Neutrophil (primary cell): ENCODE measurements at regions not wholly inside any gene's neighbourhood (a gene's known extent, or its start where the extent isn't known, plus 50 kb on each side); places are given as distances from the start of the nearest gene placed in this dataset.

Source experiments
- H3K27ac ChIP-seq: fragments of 200-600 bp; sonication (generic); 2 replicates; pipeline ENCODE4 v1.5.1; 2016; ENCODE audit warnings: mild to moderate bottlenecking, moderate library complexity
- H3K27me3 ChIP-seq: fragments of 200-600 bp; sonication (generic); 2 replicates; pipeline ENCODE4 v1.6.0; 2016; ENCODE audit warnings: mild to moderate bottlenecking
- H3K36me3 ChIP-seq: fragments of 200-600 bp; sonication (generic); 2 replicates; pipeline ENCODE4 v1.5.1; 2017
- H3K4me1 ChIP-seq, 2 experiments: fragments of 200-600 bp in 1 of 2; sonication (generic) in 1 of 2; 1 replicate in 1 of 2; 2 replicates in 1 of 2; pipeline versions ENCODE4 v1.5.1 to v1.6.1; 2013 to 2016; ENCODE audit warnings: low read depth in 1 of 2, low read length in 1 of 2, mild to moderate bottlenecking in 1 of 2, moderate library complexity in 1 of 2; ENCODE audit not compliant: control insufficient read depth in 1 of 2, insufficient read depth in 1 of 2
- H3K4me3 ChIP-seq, 2 experiments: fragments of 200-600 bp in 1 of 2; sonication (generic) in 1 of 2; 1 replicate in 1 of 2; 2 replicates in 1 of 2; pipeline ENCODE4 v1.5.1; 2013 to 2016; ENCODE audit warnings: low read depth in 1 of 2, low read length in 1 of 2, mild to moderate bottlenecking in 1 of 2, moderate library complexity in 1 of 2
- H3K9me3 ChIP-seq: fragments of 200-600 bp; sonication (generic); 2 replicates; pipeline ENCODE4 v1.5.1; 2016
- TF ChIP-seq, protein P1 (sequence below): fragments of 200-600 bp; sonication (generic); IDR thresholded peaks from 2 replicates; pipeline ENCODE4 v1.5.1; 2016; ENCODE audit warnings: antibody characterized with exemption

DNA sequence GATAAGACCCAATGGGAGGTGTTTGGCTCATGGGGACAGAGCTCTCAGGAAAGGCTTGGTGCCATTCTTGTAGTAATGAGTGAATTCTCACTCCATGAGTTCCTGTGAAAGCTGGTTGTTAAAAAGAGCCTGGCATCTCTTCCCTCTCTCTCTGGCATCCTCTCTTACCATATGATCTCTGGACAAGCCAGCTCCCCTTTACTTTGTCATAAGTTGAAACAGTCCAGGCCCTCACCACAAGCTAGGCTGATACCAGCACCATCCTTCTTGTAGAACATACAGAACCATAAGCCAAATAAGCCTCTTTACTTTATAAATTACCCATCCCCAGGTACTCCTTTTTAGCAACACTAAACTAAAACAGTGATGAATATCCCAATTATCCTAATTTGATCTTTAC, 166.9 kb upstream of the TMC3 start:
- TF ChIP-seq, protein P1, sequence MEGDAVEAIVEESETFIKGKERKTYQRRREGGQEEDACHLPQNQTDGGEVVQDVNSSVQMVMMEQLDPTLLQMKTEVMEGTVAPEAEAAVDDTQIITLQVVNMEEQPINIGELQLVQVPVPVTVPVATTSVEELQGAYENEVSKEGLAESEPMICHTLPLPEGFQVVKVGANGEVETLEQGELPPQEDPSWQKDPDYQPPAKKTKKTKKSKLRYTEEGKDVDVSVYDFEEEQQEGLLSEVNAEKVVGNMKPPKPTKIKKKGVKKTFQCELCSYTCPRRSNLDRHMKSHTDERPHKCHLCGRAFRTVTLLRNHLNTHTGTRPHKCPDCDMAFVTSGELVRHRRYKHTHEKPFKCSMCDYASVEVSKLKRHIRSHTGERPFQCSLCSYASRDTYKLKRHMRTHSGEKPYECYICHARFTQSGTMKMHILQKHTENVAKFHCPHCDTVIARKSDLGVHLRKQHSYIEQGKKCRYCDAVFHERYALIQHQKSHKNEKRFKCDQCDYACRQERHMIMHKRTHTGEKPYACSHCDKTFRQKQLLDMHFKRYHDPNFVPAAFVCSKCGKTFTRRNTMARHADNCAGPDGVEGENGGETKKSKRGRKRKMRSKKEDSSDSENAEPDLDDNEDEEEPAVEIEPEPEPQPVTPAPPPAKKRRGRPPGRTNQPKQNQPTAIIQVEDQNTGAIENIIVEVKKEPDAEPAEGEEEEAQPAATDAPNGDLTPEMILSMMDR, result no peak
- H3K36me3 ChIP-seq, result no peaks in the 10 kb centered on the region
- H3K27me3 ChIP-seq, result no peaks in the 10 kb centered on the region
- no peak overlapping the region for H3K4me3 ChIP-seq
- H3K9me3 ChIP-seq, result no peaks in the 10 kb centered on the region
- H3K4me1 ChIP-seq, result no peaks in the 10 kb centered on the region
- no peak overlapping the region for H3K27ac ChIP-seq

DNA sequence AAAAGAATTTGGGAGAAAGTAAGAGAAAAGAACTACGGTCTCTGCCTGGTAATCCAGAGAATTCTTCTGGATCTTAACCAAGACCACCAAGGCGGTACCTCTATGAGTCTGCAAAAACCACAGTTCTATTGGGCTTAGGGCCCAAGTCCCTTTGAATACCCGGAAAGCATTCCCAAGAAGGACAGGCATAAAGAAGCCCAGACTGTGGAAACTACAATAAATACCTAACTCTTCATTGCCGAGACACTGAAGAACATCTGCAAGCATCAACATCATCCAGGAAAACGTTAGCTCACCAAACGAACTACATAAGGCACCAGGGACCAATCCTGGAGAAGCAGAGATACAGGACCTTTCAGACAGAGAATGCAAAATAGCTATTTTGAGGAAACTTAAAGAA, 162.3 kb upstream of the TMC3 start:
- H3K9me3 ChIP-seq, result no peaks in the 10 kb centered on the region
- no peaks in the 10 kb centered on the region for H3K27me3 ChIP-seq
- TF ChIP-seq, protein P1, result no peak
- H3K27ac ChIP-seq, result no peak overlapping the region
- no peaks in the 10 kb centered on the region for H3K4me1 ChIP-seq
- H3K36me3 ChIP-seq, result no peaks in the 10 kb centered on the region
- H3K4me3 ChIP-seq, result no peak overlapping the region

DNA sequence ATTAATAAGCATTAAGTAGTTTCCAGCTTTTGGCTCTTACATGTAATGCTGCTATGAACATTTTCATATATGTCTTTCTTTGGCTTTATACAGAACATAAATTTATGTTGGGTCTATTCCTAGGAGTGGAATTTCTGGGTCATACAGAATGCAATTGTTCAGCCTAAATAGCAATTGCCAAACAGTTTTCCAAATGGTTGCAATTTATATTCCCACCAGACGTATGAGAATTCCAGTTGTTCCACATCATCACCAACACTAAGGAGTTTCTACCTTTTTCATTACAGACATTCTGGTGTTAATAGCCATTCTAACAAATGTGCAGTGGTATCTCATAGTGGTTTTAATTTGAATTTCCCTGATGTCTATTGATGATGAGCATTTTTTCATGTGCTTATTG, 160.1 kb upstream of the TMC3 start:
- TF ChIP-seq, protein P1, result no peak
- no peaks in the 10 kb centered on the region for H3K27me3 ChIP-seq
- no peaks in the 10 kb centered on the region for H3K36me3 ChIP-seq
- H3K27ac ChIP-seq, result no peak overlapping the region
- H3K4me1 ChIP-seq, result no peaks in the 10 kb centered on the region
- H3K4me3 ChIP-seq, result no peak overlapping the region
- no peaks in the 10 kb centered on the region for H3K9me3 ChIP-seq

DNA sequence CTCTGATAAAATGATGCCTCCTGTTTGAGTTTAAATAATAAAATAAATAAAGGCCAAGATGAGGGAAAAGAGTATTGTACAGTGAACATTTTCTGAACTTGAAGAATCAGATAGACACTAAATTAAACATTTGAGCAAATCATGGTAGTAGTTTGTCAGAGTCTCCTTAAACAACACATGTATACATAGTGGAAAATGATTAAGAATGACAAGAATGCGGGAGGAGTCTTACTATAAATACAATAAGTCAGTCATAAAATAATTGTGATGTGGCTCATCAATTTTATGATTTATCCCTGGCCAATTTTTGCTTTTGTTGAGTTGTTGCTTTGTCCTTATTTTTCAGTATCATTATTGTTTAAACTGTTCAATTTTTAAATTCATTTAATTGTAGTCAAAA, 158.0 kb upstream of the TMC3 start:
- no peak overlapping the region for H3K27ac ChIP-seq
- H3K4me1 ChIP-seq, result no peaks in the 10 kb centered on the region
- H3K9me3 ChIP-seq, result no peaks in the 10 kb centered on the region
- TF ChIP-seq, protein P1, result no peak
- no peaks in the 10 kb centered on the region for H3K27me3 ChIP-seq
- no peaks in the 10 kb centered on the region for H3K36me3 ChIP-seq
- H3K4me3 ChIP-seq, result no peak overlapping the region

DNA sequence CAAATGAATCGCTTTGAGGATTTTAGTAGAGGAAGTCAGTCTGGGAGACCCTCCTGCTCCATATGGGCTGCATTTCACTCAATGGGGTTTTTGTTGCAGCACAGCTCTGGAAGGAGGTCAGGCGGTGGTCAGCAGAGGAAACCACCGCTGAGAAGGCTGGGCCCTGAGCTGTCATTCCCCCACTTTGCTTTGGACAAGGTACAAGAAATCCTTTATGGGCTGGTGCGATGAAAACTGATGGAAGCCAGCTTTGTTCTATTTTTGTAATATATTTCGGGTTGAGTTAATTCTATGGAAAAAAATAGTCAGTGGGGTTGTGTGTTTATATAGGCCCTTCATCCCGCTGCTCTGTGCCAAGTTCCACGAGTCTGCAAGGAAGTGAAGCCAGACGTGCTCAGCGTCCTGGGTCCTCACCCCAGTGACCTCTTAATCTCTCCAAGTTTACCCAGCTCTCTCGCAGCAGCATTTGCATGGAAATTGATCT, 157.1 kb upstream of the TMC3 start:
- no peak overlapping the region for H3K4me3 ChIP-seq
- H3K9me3 ChIP-seq, result no peaks in the 10 kb centered on the region
- no peak overlapping the region for H3K27ac ChIP-seq
- H3K27me3 ChIP-seq, result no peaks in the 10 kb centered on the region
- H3K36me3 ChIP-seq, result no peaks in the 10 kb centered on the region
- H3K4me1 ChIP-seq, result no peaks in the 10 kb centered on the region
- TF ChIP-seq, protein P1, result no peak

DNA sequence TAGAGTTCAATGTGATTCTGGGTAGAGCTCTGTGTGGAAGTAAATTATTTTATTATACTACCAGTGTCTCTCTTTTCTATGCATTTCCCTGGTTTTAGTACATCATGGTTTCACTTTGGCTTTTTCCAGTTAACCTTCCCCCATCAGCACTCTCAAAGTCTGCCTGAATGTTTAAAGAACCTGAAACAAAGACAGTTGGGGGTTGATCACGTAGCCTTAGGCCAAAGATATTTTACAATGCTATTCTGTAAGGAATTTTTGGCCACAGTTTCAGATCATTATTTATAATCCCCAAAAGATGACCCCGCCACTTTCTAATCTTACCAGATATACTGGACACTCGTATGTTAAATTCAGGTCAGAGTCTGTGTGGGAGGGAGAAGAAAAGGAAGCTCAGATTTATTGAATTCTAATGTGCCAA, 156.3 kb upstream of the TMC3 start:
- no peaks in the 10 kb centered on the region for H3K36me3 ChIP-seq
- TF ChIP-seq, protein P1, result no peak
- H3K4me1 ChIP-seq, result no peaks in the 10 kb centered on the region
- H3K4me3 ChIP-seq, result no peak overlapping the region
- no peaks in the 10 kb centered on the region for H3K9me3 ChIP-seq
- H3K27ac ChIP-seq, result no peak overlapping the region
- no peaks in the 10 kb centered on the region for H3K27me3 ChIP-seq
